Stomach smooth muscle (tissue), 2 donors: ENCODE measurements at regions not wholly inside any gene's neighbourhood (a gene's known extent, or its start where the extent isn't known, plus 50 kb on each side); places are given as distances from the start of the nearest gene placed in this dataset.

ENCODE experiments used
- H3K27ac ChIP-seq: one replicate; pipeline ENCODE4 v1.7.0; 2013; ENCODE audit warnings: mild to moderate bottlenecking, low read length, inconsistent platforms
- H3K27me3 ChIP-seq, 2 donors: one replicate each; pipeline ENCODE4 v1.7.0; 2013; ENCODE audit warnings: low read length in 2 of 2; ENCODE audit not compliant: insufficient read depth in 2 of 2, control insufficient read depth in 1 of 2
- H3K36me3 ChIP-seq, 2 donors: one replicate each; pipeline ENCODE4 v1.7.0; 2013; ENCODE audit warnings: low read length in 2 of 2; ENCODE audit not compliant: control insufficient read depth in 2 of 2, insufficient read depth in 2 of 2
- H3K4me1 ChIP-seq: one replicate; pipeline ENCODE4 v1.7.0; 2013; ENCODE audit warnings: low read length; ENCODE audit not compliant: control insufficient read depth, insufficient read depth
- H3K4me3 ChIP-seq, 2 donors: one replicate each; pipeline ENCODE4 v1.7.0; 2013; ENCODE audit warnings: low read length in 2 of 2
- H3K9ac ChIP-seq, 2 donors: one replicate each; pipeline ENCODE4 v1.7.0; 2013; ENCODE audit warnings: low read length in 2 of 2, mild to moderate bottlenecking in 1 of 2
- H3K9me3 ChIP-seq, 2 donors: one replicate each; pipeline ENCODE4 v1.7.0; 2013; ENCODE audit warnings: low read length in 2 of 2; ENCODE audit not compliant: control insufficient read depth in 2 of 2
- donor health status: healthy.
- donor health status: Pancreatic carcinoma.

DNA sequence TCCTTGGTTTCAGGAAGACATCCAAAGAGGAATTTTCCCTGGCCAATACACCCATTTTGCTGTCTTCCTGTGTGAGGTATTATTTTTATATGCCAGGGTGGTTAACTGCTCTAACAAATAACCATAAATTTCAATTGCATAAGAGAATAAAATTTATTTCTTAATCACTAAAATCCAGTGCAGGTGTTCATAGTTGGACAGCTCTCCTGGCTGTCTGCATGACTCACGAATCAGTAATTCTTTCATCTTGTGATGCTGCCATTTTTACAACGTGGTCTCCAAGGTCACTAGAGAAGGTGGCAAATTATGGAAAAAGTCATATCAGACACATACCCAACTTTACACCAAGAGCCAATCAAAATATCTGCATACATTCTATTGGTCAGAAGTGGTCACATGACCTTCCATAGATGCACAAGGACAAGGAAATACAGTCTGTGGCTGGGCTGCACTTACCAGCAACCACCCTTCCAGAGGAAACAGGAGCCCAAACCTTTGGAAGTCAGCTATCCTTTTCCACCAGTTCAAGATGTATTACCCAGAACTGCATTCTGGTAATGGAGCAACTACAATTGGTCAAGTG, 193.5 kb upstream of the PLEKHG7 start:
- H3K9me3 ChIP-seq, result no peaks in the 10 kb centered on the region
- no peak overlapping the region for H3K9ac ChIP-seq
- no peak overlapping the region for H3K4me3 ChIP-seq
- H3K27me3 ChIP-seq, result no peaks in the 10 kb centered on the region
- H3K4me1 ChIP-seq, result peaks cover 11% of the 10 kb centered on the region
- H3K27ac ChIP-seq, result no peak overlapping the region
- no peaks in the 10 kb centered on the region for H3K36me3 ChIP-seq

DNA sequence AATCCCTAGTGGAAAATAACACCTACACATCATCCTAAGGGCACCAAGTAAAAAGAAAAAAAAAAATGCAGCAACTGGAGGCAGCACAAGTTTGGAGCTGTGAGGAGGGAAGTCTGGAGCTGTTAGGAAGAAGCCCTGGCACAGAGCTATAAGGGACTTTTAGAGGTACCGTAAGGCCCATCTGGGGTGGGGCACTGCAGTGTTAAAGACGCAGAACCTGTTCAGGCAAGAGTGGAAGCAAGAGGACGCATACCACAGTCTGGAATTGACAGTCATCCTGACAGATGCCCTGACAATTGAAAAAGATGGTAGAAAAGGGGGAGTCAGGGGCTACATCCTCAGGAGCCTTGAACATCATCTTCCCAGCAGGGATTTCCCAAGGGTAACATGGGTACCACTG, 195.9 kb upstream of the PLEKHG7 start:
- Histone ChIP-seq H3K36me3 (no peaks in the 10 kb centered on the region), H3K4me3 (no peak overlapping the region), H3K9ac (no peak overlapping the region), H3K27me3 (no peaks in the 10 kb centered on the region), H3K4me1 (peaks cover 25% of the 10 kb centered on the region), H3K9me3 (no peaks in the 10 kb centered on the region), H3K27ac (peak overlapping the region; percentile 26)

DNA sequence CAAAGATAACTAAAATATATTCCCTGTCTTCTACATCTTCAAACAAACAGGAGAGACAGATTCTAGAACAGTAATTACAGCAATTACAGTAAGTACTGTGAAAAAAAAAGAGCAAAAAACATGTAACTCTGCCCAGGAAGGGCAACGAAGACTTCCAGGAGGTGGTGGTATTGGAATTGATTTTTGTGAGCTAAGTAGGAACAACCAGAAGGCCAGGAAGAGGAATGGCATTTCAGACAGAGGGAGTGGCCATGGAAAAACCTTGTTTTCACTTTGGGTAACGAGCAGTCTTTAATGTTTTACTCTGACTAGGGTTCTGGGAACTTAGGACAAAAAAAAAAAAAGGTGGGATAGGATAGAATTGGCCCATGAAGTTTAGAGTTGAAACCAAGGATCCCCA, 196.3 kb upstream of the PLEKHG7 start:
- no peaks in the 10 kb centered on the region for H3K27me3 ChIP-seq
- H3K9me3 ChIP-seq, result no peaks in the 10 kb centered on the region
- H3K9ac ChIP-seq, result no peak overlapping the region
- H3K27ac ChIP-seq, result peak overlapping the region; percentile 26
- H3K36me3 ChIP-seq, result no peaks in the 10 kb centered on the region
- no peak overlapping the region for H3K4me3 ChIP-seq
- H3K4me1 ChIP-seq, result peaks cover 25% of the 10 kb centered on the region

DNA sequence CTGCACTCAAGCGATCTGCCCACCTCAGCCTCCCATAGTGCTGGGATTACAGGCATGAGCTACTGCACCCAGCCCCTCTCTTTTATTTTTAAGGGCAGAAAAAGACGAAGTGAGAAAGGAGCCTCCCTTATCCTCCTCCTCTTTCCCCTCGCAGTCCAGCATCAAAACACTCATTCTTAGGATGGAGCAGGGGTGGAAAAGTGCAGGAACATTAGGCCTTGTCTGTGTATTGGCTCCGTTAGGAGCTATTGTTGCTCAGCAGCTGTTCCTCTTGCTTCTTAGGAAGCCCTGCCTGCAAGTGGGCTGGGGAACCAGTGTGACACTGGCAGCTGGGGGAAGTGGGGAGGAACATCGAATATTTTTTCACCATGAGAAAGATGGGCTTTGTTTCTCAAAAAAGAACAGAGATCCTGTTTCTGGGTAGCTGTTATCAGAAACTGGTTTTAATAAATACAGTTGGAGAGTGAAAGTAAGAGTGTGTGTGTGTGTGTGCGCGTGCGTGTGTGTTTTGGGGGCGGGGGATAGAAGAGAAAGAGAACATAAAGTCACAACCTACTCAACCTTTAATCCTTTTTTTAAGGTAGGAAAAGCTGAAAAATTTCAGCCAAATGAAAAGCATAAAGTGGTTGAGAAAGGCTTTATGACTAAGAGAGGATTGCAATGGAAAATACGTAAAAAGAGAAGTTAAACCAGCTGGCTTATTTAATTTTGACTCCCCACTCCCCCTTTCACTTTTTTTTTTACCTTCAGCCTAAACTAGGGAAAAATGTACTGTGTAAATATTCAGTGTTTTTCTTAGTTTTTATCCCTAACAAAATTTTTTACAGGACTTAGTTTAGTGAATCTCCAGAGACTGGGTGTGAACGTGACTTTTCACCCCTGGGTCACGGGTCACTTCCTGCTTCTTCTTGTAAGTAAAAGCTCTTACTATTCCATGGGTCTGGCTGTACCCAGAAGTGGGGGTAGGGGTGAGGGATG, 197.2 kb upstream of the PLEKHG7 start:
- H3K9ac ChIP-seq, result peak overlapping the region; percentile 44 to 47
- peak overlapping the region in 1 of 2 donors; percentile 54 for H3K4me3 ChIP-seq
- no peaks in the 10 kb centered on the region for H3K27me3 ChIP-seq
- H3K4me1 ChIP-seq, result peaks cover 25% of the 10 kb centered on the region
- H3K9me3 ChIP-seq, result no peaks in the 10 kb centered on the region
- peak overlapping the region; percentile 73 for H3K27ac ChIP-seq
- H3K36me3 ChIP-seq, result no peaks in the 10 kb centered on the region

DNA sequence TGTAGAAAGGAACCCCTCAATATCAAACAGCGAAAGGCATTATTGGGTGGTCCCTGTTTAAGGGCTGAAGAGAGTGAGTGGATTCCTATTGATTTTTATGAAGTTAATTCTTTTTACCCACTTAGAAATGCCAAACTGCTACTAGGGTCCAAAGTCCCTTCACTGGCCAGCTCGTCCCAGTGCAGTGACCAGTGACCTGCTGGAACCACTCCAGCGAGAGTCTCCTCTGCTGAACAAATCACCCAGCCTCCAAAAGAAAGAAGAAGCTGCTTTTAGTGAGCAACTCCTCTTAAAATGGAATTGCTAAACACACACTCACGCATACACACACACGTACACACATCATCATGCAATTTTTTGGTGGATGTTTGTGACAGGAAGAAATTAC, 198.2 kb upstream of the PLEKHG7 start:
- H3K9me3 ChIP-seq, result no peaks in the 10 kb centered on the region
- H3K27me3 ChIP-seq, result no peaks in the 10 kb centered on the region
- peaks cover 25% of the 10 kb centered on the region for H3K4me1 ChIP-seq
- peak overlapping the region in 1 of 2 donors; percentile 21 for H3K9ac ChIP-seq
- H3K4me3 ChIP-seq, result peak overlapping the region in 1 of 2 donors; percentile 54
- H3K36me3 ChIP-seq, result no peaks in the 10 kb centered on the region
- peak overlapping the region; percentile 80 for H3K27ac ChIP-seq

DNA sequence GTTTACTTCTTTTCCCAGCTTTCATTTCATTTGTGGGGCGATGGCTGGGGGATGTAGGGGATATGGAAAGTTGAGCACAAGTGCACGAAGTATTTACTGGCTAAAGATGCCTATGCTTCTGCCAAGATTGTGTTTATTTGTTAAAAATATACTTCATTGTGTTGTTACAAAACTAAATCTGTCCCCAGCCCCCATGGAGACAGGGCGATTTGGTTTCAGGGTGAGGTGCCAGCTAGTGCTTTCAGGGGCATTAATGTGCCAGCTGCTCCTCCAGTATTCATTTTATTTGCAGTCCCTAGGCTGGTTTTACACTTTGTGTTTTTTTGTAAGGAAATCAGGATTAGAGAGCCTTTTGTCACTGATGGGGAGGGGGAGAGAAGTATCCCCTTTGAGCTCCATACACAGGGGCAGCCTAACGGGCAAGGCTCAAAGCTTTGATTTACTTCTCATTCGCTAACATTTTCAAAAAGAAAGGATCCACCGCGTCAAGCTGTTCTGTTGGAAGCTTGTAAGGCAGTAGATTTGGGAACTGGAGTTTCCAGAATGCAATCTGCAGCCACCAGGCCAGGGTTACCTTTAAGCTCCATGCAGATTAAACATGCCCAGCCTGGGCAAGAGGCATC, 198.7 kb upstream of the PLEKHG7 start:
- Histone ChIP-seq H3K4me1 (peaks cover 25% of the 10 kb centered on the region), H3K27me3 (no peaks in the 10 kb centered on the region), H3K4me3 (peak overlapping the region; percentile 5 to 54), H3K27ac (peak overlapping the region; percentile 80), H3K36me3 (no peaks in the 10 kb centered on the region), H3K9ac (peak overlapping the region in 1 of 2 donors; percentile 47), H3K9me3 (no peaks in the 10 kb centered on the region)

DNA sequence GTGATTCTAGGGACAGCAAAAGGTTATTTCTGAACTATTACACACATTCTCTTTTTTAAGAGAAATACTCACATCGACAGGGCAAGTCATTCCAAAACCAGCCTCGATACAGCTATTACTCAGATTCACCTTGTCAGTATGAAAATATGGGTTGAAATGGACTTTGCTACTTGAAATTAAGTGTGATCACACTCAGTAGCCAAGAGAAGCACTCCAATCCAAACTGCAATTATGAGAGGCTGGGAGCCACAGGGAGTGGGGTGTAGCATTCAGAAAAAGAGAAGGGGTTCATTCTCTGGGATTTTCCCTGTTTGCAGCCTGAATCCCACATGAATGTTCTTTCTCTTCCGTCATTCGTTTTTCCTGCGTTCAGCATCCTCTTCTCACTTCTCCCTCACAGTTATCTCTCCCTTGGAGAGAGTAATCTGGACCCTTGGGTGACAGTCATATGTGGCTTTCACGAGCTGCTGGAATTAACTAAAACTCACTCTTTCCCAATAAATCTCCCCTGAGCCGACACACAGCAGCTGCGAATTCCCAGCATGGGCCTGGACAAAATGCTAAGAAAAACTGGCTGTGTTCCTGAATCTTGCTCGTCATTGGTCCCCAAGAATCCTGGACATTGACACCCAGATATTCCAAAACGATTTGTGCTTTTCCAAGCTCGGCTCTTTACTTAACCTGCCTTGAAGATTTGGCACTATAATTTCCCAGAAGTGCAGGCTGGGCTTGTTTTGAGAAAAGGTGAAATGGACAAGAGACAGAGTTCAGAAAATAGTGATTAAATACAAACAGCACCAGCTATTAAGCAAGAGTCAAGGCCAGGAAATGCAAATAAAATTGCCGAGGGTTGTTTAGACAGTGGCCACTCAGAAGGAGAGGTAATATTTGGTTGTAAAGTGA, 199.5 kb upstream of the PLEKHG7 start:
- Histone ChIP-seq H3K36me3 (no peaks in the 10 kb centered on the region), H3K27ac (peak overlapping the region; percentile 80), H3K4me3 (peak overlapping the region; percentile 5 to 54), H3K9ac (peak overlapping the region in 1 of 2 donors; percentile 47), H3K9me3 (no peaks in the 10 kb centered on the region), H3K27me3 (no peaks in the 10 kb centered on the region), H3K4me1 (peaks cover 25% of the 10 kb centered on the region)

DNA sequence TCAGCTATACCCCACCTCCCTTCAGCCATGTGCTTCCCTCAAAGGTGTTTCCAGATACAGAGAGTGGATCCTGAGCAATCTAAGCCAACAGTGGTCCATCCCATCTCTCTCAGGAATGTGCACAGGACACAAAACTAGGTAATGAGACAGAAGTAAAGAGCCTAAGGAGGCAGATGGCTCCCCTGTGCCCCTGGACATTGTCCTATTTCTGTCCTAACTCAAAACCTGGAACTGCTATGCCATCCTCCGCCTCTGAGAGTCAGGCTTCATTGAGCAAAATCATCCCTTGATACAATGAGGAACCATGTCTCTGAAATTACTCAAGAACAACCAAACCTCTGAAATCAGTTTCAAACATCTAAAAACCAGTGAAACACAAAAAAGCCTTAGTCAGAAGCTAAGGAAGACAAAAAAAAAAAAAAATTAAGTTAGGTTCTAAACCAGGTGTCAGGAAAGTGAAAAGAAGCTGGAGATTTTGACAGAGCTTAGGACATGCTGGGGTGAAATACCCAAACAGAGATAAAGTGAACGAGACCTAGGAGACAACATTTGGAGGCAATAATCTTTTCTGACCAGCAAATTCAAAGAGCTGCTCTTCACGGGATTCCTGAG, 200.3 kb upstream of the PLEKHG7 start:
- H3K9me3 ChIP-seq, result no peaks in the 10 kb centered on the region
- no peaks in the 10 kb centered on the region for H3K36me3 ChIP-seq
- H3K27ac ChIP-seq, result peak overlapping the region; percentile 80
- no peak overlapping the region for H3K9ac ChIP-seq
- H3K4me1 ChIP-seq, result peaks cover 25% of the 10 kb centered on the region
- H3K27me3 ChIP-seq, result no peaks in the 10 kb centered on the region
- no peak overlapping the region for H3K4me3 ChIP-seq

DNA sequence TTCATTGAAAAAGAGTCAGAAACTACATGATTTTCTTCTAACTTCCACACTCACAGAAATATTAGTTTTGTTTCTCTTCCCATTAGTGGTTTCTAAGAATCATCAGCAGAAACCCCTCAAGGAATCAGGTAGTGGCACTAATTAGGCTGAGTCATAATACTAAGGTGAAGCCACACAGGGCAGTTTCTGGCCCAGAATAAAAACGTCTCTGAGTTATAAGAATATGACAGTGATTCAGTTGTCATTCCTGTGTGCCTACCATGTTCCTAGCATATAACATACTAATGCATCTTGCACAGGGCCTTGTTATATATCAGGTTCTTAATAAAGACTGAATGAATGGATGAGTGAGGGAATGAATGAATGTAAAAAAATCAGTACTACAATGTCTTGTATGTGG, 206.0 kb upstream of the PLEKHG7 start:
- Histone ChIP-seq H3K4me3 (no peak overlapping the region), H3K4me1 (no peaks in the 10 kb centered on the region), H3K36me3 (no peaks in the 10 kb centered on the region), H3K27ac (no peak overlapping the region), H3K9me3 (no peaks in the 10 kb centered on the region), H3K9ac (no peak overlapping the region), H3K27me3 (no peaks in the 10 kb centered on the region)

DNA sequence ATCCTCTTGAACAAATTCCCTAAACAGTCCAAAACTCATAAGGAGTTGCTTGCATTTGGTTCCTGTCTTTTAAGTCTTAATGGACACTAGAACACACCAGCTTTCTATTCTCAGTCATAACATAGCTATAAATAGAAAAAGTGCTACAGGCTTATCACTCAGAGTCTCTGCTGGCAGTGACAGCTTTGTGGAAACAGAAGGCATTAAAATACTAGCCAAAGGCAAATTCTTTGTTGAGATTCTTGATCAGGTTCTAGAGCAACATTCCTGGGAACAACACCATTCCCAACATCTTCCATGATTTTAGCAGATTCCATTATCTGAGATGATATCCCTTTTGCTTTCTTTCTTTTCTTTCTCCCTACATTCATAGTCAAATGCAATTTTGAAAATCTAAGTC, 207.7 kb upstream of the PLEKHG7 start:
- H3K27me3 ChIP-seq, result no peaks in the 10 kb centered on the region
- no peak overlapping the region for H3K4me3 ChIP-seq
- no peak overlapping the region for H3K27ac ChIP-seq
- H3K36me3 ChIP-seq, result no peaks in the 10 kb centered on the region
- H3K9me3 ChIP-seq, result no peaks in the 10 kb centered on the region
- no peak overlapping the region for H3K9ac ChIP-seq
- no peaks in the 10 kb centered on the region for H3K4me1 ChIP-seq
